COLO668 (cell line): ENCODE measurements at regions not wholly inside any gene's neighbourhood (a gene's known extent, or its start where the extent isn't known, plus 50 kb on each side); places are given as distances from the start of the nearest gene placed in this dataset.

Source experiments
- DNase-seq: peaks from one replicate; lab custom pipeline; 2025; ENCODE audit not compliant: unreplicated experiment; lab: John Stamatoyannopoulos, UW

DNA sequence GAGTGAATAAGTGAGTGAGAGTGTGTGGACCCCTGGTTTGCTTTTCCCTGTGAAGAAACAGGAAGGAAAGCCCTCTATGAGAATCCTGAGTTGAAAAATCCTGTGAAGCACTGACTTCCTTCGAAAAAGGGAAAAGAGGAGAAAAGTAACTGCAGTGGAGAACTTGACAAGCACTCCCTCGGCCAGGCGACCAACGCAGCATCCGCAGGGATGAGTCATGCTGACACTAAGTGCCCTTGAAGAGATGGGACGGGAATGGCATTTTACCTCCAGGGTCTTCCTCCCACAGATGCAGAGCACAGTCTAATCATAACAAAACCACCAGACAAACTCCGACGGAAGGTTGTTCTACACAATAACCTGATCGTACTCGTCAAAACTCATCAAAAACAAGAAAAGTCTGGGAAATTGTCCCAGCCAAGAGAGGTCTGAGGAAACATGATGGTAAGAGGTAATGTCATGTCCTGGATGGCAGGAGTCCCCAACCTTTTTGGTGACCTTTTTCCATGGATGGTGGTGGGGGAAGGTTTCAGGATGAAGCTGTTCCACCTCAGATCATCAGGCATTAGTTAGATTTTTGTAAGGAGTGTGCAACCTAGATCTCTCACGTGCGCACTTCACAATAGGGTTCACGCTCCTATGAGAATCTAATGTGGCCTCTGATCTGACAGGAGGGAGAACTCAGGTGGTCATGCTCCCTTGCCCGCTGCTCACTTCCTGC lies 132.2 kb upstream of the B3GAT1 start:
- DNase-seq = no peak

DNA sequence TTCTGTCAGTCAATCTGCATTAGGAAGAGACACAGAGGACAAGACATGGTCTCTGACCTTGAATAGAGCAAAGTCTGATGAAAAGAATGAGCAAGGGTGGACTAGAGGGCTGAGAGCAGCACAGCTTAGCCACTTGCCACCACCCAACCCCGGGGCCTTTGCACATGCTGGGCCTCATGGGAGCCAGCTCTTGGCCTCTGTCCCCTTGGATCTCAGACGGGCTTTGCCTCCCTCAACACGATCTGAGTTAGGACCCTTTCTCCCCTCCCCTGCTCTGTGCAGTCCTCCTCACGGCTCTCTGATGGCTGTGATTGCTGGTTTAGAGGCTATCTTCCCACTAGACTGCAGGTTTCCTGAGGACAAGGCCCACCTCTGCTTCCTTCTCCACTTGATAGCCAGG lies 131.6 kb upstream of the B3GAT1 start:
- no peak for DNase-seq

DNA sequence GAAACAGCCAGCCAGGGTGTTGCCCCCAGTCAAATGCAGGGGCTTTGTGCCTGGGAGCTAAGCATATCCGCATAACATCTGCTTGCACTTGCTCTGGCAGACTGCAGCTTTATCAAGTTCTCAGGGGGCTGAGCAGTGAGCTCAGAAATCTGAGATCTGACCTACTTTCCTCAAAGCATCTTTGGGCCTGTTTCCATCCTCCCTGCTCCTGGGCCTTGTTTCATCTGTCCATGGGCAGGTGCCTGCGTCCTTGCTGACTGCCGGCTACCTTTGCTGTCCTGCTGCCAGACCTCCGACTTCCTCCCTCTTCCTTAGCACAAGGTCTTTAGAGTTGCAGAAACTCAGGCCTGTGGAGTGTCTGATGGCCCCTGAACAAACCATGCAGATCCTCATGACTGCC lies 131.2 kb upstream of the B3GAT1 start:
- no peak for DNase-seq

DNA sequence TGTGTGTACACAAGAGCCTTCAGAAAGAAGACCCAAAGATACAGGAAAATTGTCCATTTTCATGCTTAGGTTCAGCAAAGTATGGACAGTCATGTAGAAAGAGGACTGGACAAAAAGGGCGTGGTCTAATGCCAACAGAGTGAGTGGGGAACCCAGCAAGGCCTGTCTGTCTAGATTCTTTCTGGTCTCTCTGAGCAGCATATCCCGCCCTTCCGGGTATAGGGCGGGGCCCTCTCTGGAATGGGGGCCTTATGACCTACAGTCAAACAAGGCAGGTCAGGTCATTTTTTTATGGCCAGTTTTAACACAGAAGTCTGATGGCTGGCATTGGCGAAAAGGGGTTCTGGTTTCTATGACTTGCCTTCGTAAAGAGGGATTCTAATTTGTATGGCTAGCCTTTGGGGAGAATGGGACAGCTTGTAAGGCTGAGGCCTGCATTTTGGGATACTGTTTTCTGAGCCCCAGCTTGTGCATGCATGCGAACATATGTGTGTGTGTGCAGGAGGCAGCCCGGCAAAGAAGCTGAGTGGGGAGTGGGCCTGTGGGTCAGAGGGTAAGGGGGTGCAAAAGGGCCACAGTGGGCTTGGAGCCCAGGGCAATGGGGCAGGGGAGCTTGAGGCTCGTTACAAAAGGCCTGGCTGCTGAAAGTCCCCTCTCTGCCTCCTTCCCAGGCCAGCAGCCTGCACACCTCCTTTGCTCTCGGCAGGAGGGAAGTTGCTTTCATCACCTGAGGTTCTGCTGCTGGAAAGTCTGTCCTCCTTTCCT lies 130.5 kb upstream of the B3GAT1 start:
- no peak for DNase-seq

DNA sequence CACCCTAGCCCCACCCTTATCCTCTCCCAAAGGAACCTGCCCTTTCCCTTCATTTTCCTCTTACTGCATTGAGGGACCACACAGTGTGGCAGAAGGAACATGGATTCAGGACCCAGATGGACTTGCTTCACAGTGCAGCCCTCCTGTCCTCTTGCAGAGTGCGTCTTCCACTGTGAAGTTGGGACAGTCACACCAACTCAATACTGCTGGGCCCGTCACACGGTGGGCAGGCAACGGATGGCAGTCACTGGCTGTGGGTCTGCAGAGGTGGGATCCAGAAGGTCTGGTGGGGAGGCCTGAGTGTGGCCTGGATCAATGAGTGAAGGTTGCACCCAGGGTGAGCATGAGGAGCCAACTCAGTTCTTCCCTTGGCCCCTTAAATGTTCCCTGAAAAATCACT lies 129.9 kb upstream of the B3GAT1 start:
- no peak for DNase-seq

DNA sequence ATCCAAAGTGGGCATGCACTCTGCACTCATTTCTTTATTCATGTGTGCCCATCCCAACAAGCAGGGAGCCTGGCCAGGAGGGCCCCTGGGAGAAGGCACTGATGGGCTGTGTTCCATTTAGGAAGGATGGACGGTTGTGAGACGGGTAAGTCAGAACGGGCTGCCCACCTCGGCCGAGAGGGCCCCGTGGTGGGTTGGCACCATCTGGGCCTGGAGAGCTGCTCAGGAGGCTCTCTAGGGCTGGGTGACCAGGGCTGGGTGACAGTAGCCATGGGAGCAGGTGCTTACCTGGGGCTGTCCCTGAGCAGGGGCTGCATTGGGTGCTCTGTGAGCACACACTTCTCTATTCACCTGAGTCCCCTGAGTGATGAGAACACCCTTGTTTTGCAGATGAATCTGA lies 129.3 kb upstream of the B3GAT1 start:
- no peak for DNase-seq

DNA sequence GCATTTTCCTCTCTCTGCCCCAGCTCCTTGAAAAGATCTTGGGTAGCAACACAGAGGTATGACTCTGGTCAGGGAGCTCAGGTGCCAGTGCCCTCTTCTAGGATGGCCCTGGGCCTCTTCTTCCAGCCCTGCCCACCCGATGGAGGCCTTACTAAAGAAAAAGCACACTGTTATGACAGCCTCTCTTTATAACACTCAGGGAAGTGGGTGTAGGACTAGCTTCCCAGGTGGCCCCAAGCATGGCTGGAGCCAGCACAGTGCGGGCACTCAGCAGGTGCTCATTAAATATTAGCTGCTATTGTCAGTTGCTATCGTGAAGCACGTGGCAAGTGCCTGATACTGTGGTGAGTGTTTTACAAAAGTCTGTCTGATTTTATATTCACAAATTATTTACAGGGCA lies 127.2 kb upstream of the B3GAT1 start:
- DNase-seq = no peak

DNA sequence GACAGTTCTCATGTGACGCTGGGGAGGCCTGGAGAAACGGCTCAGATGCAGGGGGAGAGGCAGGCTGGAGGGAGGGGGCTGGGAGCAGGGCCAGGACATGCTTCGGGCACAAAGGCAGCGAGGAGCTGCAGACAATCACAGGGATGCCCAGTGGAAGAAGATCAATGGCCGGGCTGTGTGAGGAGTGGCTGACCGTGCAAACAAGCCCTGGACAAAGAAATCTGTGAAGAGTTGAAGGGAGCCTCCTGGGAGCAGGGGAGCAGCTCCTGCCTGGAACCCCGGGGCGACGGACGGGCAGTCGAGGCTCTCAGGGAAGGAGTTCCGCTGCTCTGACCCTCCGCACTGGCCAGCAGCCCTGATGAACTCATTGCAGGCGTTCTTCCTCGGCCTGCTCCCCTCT lies 126.7 kb upstream of the B3GAT1 start:
- DNase-seq = no peak

DNA sequence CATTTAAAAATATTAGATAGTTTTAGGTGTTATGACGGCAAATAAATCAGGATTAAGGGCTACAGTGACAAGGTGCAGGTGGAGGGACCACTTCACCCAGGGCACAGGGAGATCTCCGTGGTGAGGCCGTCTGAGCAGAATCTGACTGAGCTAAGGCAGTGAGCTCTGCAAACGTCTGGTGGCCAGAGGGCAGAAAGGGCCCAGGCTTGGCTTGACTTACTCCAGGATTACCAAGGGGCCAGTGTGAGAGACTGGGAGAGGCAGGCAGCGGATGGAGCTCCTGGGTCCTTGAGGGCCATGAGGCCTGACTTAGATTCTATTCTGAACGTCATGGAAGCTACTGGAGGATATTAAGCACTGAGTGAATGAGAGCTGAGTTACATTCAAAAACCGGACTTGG lies 125.9 kb upstream of the B3GAT1 start:
- DNase-seq = no peak

DNA sequence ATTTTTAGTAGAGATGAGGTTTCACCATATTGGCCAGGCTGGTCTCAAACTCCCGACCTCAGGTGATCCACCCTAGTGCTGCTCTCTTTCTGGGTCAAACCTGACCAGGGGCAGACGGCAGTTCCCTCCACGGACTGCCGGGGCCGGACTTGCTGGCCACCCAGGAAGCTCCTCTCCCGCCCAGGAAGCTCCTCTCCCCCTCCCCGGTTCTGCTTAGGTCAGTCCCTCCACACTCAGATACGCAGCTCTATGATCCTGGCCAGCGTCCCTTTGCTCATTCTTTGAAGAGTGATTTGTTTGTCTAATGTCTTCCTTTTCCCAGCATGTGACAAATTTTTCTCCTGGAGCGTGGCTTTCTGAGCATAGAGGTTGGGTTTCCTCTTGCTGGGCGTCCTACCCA lies 125.3 kb upstream of the B3GAT1 start:
- no peak for DNase-seq

DNA sequence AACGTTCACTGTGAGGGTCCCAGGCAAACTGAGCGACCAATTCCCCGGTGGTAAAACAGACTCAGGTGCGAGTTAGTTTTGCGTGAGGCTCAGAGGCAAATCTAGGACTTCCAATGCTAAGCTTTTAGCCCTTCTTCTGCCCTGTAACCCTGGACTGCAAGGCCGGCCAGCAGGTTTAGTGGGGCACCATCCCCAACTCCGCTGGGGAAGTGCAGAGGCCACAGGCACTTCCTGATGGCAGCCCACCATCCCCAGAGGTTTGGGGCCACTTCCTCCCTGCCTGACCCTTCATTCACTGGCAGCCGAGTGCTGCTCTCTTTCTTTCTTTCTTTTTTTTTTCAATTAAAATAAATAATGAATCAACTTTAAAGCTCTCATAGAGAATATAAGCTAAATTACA lies 124.6 kb upstream of the B3GAT1 start:
- no peak for DNase-seq

DNA sequence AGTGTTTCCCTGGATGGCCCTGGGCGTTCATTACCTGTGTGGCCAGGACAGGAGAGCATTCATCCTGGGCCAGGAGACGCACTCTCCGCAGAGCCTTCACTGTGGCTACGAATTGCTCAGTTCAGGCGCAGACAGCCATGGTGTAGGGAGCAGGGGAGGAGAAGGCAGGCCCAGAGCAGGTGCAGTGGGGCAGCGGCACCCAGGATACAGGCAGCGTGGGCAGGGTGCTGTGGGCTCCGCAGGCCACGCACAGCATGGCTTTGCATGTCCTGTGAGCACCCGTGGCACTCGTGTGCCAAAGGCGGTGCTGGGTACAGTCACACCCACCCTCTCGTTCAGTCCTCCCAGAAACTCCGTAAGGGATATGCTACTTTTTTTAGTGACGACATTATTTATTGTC lies 124.2 kb upstream of the B3GAT1 start:
- DNase-seq = no peak

DNA sequence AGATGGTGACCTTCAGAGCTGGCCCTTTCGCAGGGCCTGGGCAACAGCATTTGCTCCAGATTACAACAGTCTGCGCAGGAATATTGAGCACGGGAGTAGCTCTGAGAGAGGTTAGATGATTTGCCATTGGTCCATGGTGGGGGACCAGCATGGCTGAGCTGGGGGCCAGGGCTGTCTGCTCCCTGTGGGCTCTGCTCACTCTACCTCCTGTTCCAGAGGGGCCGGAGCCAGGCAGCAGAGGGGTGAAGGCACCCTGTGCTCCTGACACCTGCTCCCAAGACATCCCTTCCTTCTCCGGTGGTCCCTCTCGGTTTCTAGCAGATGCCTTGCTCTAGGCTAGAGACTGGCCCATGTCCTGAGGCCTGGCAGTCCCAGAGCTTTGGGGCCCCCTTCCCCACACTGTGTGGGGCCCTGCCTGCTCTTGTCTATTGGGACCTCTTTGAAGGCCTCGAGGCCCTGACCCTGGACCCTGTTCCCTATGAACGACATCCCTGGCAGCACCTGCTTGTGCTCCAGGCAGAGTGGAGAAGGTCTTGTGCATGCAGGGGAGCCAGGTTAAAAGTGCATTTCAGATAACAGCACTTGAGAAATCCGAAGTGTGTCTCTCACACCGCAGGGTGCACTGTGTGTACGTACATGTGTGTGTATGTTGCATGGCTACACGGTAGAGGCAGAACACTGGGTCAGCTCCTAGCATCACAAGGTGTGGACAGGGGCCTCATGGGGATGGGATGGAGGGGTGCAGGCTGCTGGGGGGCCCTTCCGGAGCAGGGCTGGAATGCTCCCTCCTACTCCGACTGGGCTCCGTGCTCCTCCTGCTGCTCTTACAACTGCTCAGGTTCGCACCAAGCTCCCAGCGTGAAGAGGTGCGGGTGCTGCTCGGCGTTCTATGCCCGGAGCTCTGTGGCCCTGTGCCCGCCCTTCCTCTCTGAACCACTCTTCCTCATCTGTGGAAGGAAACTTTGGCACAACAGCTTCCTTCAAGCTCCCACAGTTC lies 123.3 kb upstream of the B3GAT1 start:
- DNase-seq = no peak

DNA sequence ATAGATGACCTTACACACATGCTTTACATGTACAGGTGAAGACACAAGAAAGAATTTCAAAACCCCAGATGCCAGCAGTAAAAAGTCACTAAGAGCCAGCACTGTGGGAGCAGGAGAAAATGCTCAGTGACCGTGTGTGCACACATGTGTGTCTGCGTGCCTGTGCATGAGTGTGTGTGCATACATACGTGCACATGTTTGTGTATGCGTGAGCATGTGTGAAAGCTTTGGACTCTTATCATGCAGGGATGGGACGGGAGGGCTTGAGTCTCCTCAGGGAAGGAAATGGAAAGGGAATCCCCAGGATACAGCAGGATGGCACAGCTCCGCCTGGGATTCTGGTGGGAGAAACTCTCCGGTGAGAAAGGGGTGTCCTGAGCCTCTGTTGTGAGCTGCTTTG lies 121.5 kb upstream of the B3GAT1 start:
- no peak for DNase-seq

DNA sequence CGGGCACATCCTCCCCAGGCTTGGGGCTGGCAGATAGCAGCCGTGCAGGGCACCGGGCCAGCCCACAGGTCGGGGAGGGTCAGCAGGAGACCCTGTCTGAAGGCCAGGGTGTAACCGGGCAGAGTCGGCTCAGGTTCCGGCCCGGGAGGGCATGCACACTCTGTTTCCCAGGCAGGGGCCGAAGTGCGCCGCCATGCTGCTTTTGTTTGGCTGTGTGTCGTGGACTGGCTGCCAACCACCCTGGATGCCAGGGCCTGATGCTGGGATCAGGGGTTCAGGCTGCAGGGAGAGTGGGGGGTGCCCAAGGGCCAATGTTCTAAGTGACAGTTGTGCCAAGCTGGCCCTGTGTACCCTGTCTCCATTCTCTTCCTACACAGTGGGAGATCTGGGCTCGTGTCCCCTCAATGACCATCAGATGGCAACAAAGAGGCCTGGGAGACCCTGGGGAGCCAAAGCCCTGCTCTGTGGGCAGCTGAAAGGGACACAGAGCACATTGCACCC lies 120.9 kb upstream of the B3GAT1 start:
- DNase-seq = no peak

DNA sequence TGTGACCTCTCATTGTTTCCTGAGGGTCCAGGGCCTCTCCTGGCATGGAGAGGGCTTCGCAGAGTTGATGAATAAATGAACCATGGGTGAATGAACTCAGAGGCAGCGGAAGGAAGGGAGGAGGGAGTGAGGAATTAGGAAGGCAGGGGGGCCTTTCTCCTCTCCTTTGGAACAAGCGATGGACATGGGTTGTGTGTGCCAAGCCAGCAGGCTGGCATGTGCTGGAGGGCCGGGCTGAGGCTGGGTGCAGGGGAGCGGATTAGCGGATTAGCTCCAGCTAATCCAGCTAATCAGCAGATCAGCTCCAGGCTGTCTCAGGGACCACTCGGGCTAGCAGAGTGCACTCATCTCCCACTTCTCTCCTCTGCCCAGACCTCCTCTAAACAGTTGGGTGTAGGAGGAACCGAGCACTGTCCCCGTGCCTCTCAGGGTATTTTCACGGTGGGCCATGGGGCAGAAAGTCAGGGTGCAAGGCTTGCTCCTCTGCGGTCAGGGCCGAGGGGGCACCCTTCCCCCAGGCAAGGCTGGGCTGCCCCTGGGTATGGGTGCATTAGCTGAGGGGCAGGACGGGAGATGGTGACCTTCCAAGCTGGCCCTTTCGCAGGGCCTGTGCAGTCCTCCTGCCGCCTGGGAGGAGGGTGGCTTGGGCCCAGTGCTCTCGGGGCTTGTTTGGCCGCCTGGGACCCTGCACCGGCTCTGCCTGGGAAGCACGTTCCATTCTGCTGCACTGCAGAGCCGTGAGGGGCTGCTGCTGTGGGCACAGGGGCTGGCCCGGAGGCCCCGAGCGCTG lies 120.3 kb upstream of the B3GAT1 start:
- no peak for DNase-seq

DNA sequence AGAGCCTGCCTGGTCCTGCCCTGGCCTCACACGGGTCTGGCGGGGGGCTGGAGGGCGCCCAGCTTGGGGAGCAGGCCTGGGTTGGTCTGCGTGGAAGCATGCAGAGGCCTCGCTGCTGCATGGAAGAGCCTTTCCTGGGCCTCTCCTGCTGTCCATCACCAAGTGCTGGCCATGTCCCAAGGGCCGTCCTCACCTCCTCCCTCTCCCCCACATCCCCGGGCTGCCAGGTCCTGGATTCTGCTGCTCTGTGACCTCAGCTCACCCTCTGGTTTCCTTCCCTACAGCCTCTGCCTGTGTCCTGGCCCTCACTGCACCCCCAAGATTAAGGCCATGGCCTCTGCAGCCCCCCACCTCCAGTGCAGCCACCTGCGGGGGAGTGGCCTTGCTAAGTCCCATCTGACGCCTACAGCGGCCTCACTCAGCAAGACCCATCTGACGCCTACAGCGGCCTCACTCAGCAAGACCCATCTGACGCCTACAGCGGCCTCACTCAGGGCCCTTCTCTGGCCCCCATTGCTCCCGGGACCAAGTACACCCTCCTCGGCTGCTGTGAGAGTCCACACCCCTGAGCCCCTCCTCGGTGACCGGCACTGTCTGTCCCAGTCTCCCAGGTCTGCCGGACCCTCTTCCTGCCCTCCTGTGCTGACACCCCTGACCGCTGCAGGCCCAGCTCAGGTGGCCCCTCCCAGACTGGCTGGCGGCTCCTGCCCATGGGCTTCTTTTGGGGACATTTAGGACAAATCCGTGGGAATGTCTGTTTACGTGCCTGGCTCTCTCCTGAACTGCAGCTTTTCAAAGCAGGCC lies 119.5 kb upstream of the B3GAT1 start:
- no peak for DNase-seq

DNA sequence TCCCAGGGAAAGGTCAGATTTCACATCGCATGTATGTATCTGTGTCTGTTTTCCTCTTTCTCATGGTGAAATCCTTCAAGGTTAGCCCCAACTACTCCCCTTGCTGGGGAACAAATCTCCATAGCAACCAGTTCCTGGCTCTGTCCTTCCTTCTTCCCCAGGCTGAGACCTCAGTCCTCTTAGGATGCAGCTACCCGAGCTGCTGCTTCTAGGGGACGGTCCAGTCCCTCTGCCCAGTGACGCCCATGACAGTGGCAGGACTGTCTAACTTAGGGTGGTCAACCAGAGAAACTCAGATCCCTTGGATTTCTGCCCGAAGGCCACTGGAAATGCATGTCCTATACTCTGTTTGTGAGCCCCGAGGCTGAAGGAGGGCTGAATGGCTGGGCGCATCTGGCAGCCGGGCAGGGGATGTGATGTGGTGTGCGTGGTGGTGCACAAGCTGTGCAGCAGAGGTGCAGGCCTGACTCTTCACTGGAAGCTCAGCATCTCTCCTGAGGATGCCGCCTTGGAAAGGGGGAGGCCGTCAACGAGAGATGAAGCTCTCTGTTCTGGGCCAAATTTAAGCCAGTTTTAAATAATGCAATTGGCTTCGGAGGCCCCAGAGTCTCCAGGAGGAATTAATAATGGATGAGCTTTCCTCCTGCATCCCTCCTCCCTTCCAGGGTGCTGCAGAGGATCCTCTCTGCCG lies 118.7 kb upstream of the B3GAT1 start:
- DNase-seq = no peak
